GM06990 (cell line): ENCODE measurements at regions not wholly inside any gene's neighbourhood (a gene's known extent, or its start where the extent isn't known, plus 50 kb on each side); places are given as distances from the start of the nearest gene placed in this dataset.

Experiments used
- DNase-seq: peaks from one replicate; pipeline ENCODE4 v3.0.0-alpha.2; 2011; ENCODE audit not compliant: insufficient read length; ENCODE audit errors: extremely low read depth
- H3K27me3 ChIP-seq: replicated peaks from 2 replicates; pipeline ENCODE4 v1.6.0; 2011; ENCODE audit warnings: low read length; ENCODE audit not compliant: control insufficient read depth, insufficient read depth
- H3K36me3 ChIP-seq: 2 replicates; pipeline ENCODE4 v1.5.1; 2011; ENCODE audit warnings: low read length; ENCODE audit not compliant: control insufficient read depth, insufficient read depth
- H3K4me3 ChIP-seq: replicated peaks from 2 replicates; pipeline ENCODE4 v1.5.1; 2011; ENCODE audit warnings: low read depth, mild to moderate bottlenecking, control low read depth, low read length
- TF ChIP-seq, protein P1 (sequence below): IDR thresholded peaks from 2 replicates; pipeline ENCODE4 v1.5.1; 2011; ENCODE audit warnings: low read length, control low read depth, mild to moderate bottlenecking, inconsistent platforms; ENCODE audit not compliant: insufficient read depth, poor library complexity, severe bottlenecking

DNA sequence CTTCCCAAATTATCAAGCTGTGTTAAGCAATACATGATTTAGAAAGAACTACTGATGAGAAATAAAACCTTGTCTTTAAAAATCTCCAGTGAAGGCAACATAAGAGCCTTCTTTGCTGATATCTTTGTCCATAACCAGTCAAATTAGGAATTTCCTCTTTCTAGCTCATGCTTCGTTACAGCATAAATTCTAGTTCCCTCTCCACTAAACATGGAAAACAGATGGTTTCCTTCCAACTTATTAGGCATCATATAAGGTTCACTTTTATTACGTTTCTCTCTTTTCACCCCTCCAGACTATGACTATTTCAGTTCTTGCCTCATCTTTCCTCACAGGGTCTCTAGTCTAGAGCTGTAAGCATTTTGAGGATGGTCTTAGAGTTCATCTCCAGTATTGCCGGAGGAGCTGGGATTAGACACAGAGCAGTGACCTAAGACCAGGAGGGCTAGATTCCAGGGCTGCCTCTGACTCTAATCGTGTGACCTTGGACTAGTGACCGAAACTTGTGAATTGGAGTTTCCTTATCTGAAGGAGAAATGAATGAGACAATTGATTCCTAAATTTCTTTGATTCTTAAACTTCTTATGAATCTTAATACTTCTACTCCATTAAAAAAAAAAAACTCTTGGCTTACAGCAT, 195.5 kb upstream of the APCDD1 start:
- Histone ChIP-seq H3K36me3 (no peaks in the 10 kb centered on the region), H3K27me3 (no peaks in the 10 kb centered on the region; the same call in 1 of the 2 replicates), H3K4me3 (no peak overlapping the region)
- DNase-seq = no peak
- TF ChIP-seq, protein P1, sequence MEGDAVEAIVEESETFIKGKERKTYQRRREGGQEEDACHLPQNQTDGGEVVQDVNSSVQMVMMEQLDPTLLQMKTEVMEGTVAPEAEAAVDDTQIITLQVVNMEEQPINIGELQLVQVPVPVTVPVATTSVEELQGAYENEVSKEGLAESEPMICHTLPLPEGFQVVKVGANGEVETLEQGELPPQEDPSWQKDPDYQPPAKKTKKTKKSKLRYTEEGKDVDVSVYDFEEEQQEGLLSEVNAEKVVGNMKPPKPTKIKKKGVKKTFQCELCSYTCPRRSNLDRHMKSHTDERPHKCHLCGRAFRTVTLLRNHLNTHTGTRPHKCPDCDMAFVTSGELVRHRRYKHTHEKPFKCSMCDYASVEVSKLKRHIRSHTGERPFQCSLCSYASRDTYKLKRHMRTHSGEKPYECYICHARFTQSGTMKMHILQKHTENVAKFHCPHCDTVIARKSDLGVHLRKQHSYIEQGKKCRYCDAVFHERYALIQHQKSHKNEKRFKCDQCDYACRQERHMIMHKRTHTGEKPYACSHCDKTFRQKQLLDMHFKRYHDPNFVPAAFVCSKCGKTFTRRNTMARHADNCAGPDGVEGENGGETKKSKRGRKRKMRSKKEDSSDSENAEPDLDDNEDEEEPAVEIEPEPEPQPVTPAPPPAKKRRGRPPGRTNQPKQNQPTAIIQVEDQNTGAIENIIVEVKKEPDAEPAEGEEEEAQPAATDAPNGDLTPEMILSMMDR = no peak

DNA sequence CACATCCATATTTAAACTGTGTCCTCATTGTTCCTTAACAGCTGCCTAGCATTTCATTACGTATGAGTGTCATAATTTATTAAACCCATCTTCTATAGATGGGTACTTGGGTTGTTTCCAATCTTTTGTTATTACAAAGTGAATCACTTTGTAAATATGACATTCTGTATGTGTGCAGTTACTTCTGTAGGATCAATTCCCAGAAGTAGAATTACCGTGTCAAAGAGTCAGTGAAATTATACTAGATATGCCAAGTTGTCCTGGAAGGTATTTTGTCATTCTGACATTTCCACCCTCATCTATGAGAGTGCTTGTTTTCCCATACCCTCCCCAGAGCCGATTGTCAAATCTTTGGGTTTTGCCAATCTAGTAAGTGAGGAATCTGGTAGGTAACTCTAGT, 194.5 kb upstream of the APCDD1 start:
- H3K4me3 ChIP-seq = no peak overlapping the region
- TF ChIP-seq, protein P1 = no peak
- H3K27me3 ChIP-seq = no peaks in the 10 kb centered on the region; the same call in 1 of the 2 replicates
- no peak for DNase-seq
- H3K36me3 ChIP-seq = no peaks in the 10 kb centered on the region

DNA sequence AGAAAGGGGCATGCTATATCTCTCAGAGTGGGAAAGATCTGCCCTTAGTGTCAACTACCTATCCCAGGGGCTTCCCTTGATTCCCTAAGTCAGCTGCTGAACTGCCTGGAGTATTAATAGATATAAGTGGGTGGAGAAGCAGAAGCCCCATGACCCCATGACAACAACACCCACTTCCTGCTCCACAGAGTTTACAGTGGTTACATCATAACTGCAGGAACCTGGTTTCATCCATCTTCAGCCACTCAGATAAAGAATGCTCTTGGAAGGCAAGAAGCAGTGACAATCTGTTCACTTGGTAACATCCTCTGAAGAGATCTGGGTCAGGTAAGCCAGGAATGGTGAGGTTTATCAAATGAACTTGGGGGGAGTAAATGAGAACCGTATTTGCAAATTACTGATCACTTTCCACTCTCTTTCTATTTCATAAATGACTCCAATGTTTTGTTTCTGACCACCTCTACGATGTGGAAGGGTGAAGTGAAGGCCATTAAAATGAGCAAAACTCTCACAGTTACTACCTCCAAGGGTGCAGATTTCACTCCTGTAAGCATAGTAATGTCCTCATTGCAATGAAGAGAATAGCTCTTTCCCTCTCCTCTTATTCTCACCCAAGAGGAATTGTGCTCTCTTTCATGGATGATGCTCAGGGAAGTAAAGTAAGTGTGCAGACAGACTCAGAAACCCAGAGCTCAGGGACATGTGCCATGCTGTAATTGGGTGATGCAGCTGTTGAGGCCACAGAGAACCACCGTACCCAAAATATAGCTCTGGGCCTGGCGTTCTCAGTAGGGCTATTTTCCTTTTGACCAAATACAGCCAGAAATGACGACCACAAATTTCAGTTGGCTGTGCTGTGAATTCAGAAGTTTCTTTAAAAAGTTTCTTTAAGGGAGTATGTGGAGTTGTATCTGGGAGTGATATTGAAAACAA, 192.8 kb upstream of the APCDD1 start:
- TF ChIP-seq, protein P1 = no peak
- DNase-seq = no peak
- H3K27me3 ChIP-seq = no peaks in the 10 kb centered on the region; the same call in 1 of the 2 replicates

DNA sequence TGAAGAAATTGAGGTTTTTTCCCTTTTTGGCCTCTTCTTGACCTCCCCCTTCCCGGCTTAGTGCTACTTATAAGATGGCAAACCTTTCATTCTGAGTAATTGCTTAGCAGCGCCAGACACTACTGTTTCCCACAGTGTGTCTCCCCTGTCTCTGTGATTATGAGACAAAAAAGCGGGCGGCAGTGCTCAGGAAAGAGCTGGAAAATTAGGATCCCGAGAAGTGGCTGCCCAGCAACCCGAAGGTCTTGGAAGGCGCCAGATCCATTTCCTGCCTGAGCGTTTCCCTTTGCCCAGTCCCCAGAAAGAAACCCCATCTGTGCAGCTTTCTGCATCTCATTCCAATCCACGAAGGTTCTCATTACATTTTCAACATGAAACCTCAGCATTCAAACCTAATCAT, 191.9 kb upstream of the APCDD1 start:
- DNase-seq = no peak
- TF ChIP-seq, protein P1 = no peak
- no peak overlapping the region for H3K4me3 ChIP-seq
- H3K36me3 ChIP-seq = no peaks in the 10 kb centered on the region
- no peaks in the 10 kb centered on the region; the same call in none of the 2 replicates for H3K27me3 ChIP-seq

More for the DNA sequence above, 192.8 kb upstream of the APCDD1 start:
- no peak overlapping the region for H3K4me3 ChIP-seq
- H3K36me3 ChIP-seq = no peaks in the 10 kb centered on the region

DNA sequence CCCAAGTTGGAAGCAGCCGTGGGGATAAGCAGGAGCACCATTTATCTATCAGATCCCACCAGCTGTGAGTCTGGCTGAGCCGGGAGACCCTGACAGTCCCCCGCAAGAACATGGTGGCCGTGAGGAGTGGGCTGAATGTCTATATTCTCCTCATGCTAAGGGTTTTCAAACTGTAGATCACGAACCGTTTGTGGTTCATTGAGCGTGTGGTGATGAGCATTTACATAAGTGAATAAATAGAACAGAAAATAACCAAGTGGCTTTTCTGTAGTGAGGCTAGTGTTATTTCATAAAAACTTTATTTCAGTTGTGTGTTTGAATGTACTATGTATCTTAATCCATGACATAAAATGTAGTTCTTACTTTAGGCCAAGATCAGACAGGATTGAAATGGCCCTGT, 190.2 kb upstream of the APCDD1 start:
- H3K4me3 ChIP-seq = no peak overlapping the region
- no peaks in the 10 kb centered on the region for H3K36me3 ChIP-seq
- TF ChIP-seq, protein P1 = no peak
- H3K27me3 ChIP-seq = no peaks in the 10 kb centered on the region; the same call in none of the 2 replicates
- no peak for DNase-seq
